Muscle of arm (tissue), 1 donor: ENCODE measurements at regions not wholly inside any gene's neighbourhood (a gene's known extent, or its start where the extent isn't known, plus 50 kb on each side); places are given as distances from the start of the nearest gene placed in this dataset.

Experiments
- DNase-seq: peaks from one replicate; pipeline ENCODE4 v3.0.0-alpha.2; 2013

GRCh38 chr16:27681681-27682080 lies 131.7 kb downstream of the KATNIP start:
- DNase-seq: no peak

DNA sequence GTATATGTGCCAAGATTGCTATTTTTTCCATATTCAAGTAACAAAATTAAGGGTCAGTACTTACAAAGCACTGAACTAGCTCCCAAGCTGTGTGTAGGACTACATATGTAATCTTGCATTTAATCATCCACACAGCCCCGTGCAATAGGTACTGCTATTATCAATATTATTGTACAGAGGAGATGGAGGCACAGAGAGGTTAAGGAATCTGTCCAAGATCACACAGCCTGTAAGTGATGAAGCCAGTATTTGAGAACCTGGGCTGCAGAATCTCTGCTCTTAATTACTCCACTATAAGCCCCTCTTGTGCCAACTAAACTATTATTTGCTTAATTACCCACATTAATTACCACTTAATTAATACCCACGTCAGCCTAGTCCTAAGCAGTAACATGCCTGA lies 134.1 kb downstream of the KATNIP start:
- DNase-seq: no peak

GRCh38 chr16:27685807-27686206 lies 135.9 kb downstream of the KATNIP start:
- DNase-seq: no peak

GRCh38 chr16:27686926-27687325 lies 137.0 kb downstream of the KATNIP start:
- DNase-seq: no peak

DNA sequence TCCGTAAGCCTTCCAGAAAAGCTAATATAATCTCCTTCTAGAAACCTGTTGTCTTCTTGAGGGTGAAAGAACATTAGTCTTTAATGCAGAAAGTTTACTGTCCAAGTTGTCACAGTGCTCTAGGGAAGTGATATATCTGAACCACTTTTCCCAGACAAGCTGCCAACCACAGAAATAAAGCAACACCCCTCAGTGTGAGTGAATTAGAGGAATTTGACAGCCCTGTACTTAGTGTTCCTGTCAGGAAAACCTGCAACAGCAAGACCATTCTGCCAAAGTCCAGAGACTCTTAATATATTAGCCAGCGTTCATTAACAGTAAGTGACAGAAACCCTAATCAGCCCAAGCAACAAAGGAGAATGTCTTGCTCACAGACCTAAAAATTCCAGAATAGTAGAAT lies 137.7 kb downstream of the KATNIP start:
- no peak for DNase-seq

- no peak for DNase-seq
Observed at GRCh38 chr16:27689711-27690110, 139.8 kb downstream of the KATNIP start.

- no peak for DNase-seq
Observed at GRCh38 chr16:27690608-27691007, 140.7 kb downstream of the KATNIP start.

GRCh38 chr16:27691721-27692120 lies 141.8 kb downstream of the KATNIP start:
- DNase-seq: no peak

- DNase-seq: no peak
Observed at GRCh38 chr16:27692576-27692975, 142.6 kb downstream of the KATNIP start.

GRCh38 chr16:27695161-27695560 lies 145.2 kb downstream of the KATNIP start:
- DNase-seq: no peak

- DNase-seq: no peak
Observed at GRCh38 chr16:27698266-27698665, 148.3 kb downstream of the KATNIP start.

DNA sequence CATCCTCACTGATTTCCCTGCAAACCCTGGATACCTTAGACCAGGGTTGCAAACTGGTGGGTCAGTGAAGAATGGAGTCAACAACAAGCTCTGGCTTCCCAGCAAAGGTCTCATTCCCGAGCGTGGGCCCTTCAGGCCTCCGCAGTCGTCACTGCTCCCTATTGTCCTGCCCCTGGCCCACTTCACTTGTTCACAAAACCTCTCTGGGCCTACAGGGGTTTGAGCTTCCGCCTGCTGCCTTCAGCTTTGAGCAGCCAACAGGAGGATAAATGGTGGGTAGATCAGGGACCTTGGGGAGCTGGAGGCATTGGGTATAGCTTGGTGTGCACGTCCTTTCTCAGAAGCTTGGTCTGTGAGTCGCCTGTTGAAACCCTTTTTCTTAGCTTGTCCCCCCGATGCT lies 148.8 kb downstream of the KATNIP start:
- no peak for DNase-seq

DNA sequence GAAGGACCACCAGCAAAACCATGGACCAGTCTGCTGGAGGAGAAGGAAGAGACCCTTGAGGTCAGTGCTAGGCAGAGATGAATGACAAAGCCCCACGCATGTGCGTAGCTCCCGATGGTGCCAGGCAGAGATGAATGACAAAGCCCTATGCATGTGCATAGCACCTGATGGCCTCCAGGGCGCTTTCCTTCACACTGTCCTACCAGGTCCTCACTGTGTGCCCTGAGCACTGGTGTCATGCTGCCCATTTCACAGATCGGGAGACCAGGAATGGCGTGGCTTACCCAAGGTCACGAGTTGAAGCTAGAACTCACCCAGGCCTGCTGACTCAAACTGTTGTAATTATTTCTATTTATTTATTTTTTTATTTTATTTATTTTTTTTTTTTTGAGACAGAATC lies 149.6 kb downstream of the KATNIP start:
- no peak for DNase-seq

- DNase-seq: no peak
Observed at GRCh38 chr16:27700304-27700995, 150.5 kb downstream of the KATNIP start.

DNA sequence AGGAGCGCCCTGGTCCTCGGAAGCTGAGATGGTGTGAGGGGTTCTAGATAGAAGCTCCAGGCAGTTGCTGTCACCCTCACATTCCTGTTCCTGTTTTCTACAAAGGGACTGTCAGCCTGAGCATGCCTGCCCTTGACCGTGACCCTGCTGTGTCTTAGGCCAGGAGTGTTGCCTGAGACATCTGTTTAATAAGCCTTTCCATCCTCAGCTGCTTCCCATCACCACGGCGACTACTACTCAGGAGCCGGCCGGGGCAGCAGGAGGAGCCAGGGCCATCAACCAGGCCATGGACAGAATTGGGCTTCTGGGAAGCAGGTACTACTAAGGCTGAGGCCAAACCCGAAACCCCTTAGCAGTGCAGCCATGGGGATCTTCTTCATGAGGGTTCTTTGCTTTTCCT lies 151.4 kb downstream of the KATNIP start:
- DNase-seq: no peak

DNA sequence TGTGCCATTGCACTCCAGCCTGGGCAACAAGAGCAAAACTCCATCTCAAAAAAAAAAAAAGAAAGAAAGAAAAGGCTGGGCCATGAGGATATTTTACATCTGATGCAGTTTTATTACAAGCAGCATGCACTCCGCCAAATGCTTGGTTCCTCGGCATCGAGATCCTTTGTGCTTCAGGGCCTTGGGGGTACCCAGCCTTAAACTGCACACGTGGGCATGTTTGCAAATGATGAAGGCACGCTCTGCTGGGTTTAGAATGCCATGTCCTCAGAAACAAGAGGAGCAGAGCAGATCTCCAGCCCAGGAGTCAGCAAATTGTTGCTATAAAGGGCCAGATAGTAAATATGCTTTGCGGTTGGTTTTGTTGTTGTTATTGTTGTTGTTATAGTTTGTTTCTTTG lies 153.2 kb downstream of the KATNIP start:
- no peak for DNase-seq

DNA sequence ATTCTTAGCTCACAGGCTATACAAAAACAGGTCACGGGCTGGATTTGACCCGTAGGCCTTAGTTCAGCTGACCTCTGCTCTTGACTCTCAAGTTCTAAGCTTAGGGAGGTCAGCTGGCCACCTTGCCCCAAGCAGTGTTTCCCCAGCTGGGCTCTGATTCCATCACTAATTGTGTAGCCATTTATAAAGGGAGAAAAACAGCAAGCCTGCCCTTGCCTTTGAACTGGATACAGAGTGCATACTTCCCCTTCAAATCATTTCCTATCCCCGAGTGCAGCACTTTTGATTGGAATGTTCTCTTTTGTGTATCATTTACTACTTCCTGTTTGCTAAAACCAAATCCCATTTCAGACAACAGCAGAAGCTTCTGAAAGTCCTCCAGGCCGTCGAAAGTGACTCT lies 153.6 kb downstream of the KATNIP start:
- no peak for DNase-seq

DNA sequence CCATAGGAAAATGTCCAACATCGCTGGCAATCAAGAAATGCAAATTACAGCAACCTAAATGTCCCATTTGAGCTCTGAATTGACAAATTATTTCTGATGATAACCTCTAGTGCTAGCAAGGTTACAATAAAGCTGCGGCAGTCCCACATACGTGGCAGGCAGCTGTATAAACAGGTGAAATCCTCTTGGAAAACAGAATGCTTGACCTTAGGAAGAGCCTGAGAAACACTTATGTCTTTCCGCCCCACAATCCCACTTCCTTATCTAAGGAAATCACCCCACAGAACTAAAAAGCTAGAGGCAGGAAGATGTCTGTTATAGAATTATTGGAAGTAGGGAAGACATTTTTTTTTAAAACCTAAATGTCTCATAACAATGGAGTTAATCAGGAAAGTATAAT lies 154.3 kb downstream of the KATNIP start:
- DNase-seq: no peak

DNA sequence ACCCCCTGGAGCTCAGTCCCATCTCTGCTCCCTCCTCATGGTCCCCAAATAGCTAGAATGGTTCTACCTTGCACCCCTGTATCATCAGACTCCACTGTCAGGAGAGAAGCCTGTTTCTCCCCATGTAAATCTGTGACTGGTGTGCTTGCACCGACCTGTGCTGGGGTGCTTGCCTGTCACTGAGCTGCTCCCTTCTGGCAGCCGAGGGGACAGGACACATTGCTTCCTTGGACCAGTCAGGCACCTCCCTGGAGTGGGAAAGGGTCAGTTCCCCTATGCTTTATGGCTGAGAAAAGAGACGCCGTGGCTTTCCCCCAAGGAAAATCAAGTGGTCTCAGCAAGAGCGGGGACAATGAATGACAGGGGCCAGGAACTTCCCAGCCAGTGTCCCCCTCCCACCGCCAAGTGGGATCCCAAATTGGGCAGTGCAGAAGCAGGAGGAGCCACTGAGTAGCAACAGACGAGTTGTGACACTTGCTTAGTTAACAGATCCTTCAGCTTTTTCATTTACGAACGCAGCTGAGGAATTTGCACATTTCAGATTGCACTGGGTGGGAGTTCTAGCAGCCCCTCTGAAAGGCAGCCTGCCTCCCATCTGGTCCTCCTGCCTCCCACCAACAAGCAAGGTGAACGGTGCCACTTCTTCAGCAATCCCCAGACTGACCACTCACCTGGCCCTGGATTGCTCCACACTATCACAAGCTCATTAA lies 156.4 kb downstream of the KATNIP start:
- DNase-seq: no peak

DNA sequence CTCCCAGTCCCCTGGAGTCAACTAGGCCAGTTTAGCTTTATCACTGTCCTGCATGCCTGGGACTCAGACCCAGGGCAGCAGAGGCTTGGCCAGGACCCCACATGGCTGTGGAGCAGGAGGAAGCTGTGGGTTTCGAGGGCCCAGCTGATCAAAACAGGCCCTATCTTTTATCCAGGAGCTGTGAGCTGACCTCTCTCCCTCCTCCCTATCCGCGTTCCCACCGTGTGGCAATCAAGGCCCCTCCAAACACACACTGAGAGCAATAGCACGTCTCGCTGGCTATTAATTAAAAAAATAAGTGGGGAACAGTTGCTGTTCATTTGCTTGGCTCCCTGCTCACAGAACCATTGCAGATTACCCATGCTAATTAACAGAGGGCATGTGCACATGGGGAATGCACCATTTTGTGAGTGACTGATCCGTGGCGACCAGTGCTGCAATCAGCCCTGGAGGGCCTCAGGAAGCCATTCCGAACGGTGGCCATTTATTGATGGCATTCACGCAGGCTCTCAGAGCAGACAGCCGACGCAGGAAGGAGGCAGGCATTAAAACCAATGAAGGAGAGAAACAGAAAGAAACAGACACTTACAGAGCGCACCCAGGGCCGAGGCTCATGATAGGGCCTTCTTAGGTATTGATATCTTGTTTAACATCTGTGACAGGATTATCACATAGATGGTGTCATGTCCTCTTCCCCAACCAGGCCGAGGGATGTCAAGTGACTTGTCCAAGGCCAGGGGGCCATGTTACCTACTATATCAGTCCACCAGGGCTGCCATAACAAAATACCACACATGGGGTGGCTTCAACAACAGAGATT lies 157.1 kb downstream of the KATNIP start:
- no peak for DNase-seq

- DNase-seq: no peak
Observed at GRCh38 chr16:27708651-27709050, 158.7 kb downstream of the KATNIP start.

DNA sequence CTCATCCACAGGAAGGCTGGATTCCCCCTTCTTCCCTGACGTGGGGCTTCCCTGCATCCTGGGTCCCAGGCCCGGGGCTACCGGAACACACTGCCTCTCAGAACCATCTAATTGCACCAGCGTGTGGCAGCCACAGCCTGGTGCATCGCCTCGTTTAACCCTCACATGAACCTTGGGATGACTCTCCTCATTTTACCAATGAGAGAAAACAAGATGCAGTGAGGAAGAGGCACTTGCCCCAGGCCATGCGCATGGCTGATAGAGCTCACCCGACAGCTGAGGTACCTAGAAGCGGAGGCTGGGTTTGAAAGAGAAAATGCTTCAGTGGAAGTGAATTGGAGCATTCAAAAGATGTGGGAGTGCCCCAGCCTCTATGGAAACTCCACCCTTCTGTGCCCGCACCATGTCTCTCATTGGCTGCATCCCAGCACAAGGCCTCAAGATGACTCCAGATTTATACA lies 162.3 kb downstream of the KATNIP start:
- no peak for DNase-seq

DNA sequence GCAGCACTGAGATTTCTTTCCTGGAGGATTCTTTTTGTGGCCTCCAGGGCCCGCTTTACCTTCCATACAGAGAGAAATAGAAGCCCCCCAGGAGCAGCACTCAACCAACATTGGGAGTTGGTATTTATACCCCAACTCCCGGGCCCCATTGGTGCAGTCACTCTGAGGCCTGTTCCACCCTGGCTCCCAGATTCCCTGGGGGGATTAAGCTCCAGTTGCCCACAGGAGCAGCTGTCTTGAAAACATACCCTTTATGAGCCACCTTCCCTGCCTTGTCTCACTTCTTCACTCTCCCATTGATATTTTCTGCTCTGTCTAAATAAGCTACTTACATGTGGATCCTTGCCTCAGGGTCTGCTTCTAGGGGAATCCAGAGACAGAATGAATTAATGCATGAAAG lies 167.8 kb downstream of the KATNIP start:
- no peak for DNase-seq
